HG03196 (cell line): ENCODE measurements at regions not wholly inside any gene's neighbourhood (a gene's known extent, or its start where the extent isn't known, plus 50 kb on each side); places are given as distances from the start of the nearest gene placed in this dataset.
"Not testable (repeated sequence)": the region's sequence is repeated elsewhere in the genome, so short reads cannot be mapped to it uniquely, and the experiment has no call there.

Source experiments
- ATAC-seq: cut with Tn5 transposase; IDR thresholded peaks from one replicate; pipeline ENCODE4 v1.9.1; 2021; ENCODE audit not compliant: unreplicated experiment

DNA sequence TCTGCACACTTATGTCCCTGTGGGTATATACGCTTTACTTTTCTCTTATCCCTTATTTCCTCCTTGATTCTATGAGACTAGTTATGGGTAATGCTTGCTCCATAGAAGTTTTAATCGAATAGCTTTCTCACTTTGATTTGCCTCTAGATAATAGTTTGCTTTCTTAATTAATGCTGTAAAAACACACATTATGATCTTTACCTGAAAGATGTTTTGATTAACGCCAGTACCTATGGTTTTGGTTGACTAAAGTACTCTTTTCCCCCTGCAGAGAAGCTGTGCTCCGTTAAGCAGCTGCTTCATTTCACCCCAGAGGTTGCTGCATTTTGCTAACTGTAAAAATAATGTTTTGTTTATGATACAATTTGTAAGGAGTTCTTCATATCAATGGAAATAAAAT, 362.3 kb downstream of the FLRT2 start:
- ATAC-seq: no peak

- no peak for ATAC-seq
These were observed 354.0 kb downstream of the FLRT2 start for GRCh38 chr14:85883966-85884365.

DNA sequence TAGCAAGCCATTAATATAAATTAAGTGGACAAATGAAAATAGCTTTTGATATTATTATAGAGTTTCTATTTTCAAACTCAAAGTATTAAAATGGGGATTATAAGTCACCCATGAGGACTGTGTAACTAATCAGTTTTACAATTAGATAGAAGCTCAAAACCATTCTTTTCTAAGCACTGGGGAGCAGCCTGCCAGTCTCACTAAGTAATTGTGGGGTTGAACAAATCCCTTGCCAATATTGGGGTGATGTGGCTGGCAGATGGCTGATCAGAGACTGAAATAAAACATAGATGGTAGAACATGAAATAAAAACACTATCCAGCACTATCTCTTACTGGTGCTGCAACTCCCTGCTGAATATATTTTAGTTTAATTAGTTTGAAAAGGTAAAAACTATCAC, 353.2 kb downstream of the FLRT2 start:
- ATAC-seq: no peak

DNA sequence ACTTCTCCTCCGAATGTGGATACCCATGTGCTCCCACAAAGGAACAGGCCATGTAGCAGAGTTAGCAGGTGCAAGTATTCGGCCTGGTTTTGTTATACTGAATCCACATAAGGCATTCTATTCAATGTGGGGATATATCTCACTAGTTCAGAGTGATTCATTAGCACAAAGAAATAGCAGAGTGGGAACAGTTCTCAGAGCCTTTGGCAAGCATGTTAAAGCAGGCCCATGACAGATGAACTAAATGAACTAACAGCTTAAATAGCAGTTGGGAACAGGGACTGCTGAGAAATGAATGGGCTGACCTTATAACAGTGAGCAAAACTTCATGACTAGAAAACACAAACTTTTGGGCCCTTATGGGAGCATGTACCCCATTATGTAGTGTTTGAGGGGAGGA, 352.0 kb downstream of the FLRT2 start:
- no peak for ATAC-seq

DNA sequence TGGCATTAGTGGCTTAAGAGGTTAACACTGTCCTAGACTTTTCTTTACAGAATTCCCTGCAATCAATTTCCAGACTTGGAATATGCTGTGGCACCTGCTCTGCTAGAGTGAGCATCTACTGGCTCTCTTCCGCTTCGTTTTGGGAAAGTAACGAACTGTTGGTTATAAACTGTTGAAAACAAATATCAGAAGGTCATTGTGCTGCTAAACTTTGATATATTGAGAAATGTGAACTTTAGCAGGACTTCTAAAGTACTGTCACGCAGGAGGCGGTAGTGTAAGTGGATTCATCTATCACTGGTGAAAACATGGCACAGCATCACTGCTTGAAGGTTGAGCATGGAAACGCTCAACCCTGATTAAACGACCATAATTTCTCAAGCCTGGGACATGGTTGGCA, 348.9 kb downstream of the FLRT2 start:
- ATAC-seq: no peak

DNA sequence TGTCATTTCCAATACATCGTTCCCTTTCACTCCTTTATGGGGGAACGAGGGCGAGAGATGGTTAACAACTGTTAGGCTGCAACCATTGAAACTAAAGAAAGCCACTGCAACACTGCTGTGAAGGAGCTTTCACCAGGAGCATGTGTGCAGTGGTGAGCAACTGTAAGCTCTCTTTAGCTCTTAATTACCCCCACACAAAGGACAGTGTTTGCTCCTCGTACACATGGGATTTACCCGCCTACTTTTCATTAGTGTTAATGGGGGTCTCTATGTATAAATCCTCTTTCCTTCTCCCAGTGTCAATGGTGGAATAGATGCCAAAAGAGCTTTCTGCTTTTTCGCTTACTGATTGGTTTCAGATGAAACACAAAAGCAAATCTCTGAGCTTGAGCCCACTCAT, 343.1 kb downstream of the FLRT2 start:
- no peak for ATAC-seq

GRCh38 chr14:85867450-85867849, 337.5 kb downstream of the FLRT2 start:
- no peak for ATAC-seq

DNA sequence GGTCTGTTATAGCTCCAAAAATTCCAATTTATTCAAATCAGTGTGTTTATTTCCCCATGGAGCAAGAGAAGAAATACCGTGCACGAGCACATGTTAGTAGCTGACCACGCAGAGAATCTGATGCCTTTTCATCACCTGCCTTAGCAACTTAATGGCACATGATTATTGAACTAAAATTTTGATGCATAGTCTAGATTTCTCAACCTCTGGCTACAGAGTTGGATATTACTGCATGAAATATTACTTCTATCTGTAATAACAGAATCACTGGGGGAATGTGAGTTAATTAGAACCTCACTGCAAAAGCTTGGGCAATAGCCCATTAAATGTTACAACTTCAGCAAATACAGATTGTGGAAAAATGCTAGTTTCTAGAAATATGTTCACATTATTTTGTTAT, 335.8 kb downstream of the FLRT2 start:
- no peak for ATAC-seq

DNA sequence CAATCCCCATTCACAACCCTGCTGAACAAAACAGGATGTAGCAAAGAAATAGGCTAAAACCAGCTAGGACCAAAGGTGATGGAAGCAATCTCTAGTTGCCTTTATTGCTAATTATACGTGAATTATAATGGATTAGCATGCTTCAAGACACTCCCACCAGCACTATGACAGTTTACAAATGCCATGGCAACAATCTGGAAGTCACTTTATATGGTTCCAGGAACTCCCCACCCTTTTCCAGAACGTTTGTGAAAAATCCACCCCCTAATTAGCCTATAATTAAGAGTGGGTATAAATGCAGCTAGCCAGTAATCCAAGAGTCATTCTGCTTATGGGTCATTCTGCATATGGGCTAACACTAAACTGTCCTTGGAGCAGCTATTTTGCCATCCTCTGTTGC, 328.7 kb downstream of the FLRT2 start:
- ATAC-seq: no peak

- no peak for ATAC-seq
These were observed 326.5 kb downstream of the FLRT2 start for GRCh38 chr14:85856430-85856829.

- ATAC-seq: no peak
These were observed 324.1 kb downstream of the FLRT2 start for GRCh38 chr14:85853996-85854526.

- ATAC-seq: no peak
These were observed 323.0 kb downstream of the FLRT2 start for GRCh38 chr14:85852906-85853305.

DNA sequence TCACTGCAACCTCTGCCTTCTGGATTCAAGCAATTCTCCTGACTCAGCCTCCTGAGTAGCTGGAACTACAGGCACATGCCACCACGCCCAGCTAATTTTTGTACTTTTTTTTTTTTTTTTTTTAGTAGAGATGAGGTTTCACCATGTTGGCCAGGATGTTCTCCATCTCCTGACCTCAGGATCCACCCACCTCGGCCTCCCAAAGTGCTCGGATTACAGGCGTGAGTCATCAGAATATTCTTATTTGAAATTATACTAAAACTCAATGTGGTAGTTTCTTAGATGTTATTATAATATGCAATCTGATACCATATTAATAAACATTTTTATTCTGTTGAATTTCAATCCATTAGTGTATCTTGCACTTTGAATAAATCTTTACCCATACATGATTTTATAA, 322.2 kb downstream of the FLRT2 start:
- ATAC-seq: not testable (repeated sequence)

GRCh38 chr14:85830549-85830948, 300.6 kb downstream of the FLRT2 start:
- not testable (repeated sequence) for ATAC-seq

DNA sequence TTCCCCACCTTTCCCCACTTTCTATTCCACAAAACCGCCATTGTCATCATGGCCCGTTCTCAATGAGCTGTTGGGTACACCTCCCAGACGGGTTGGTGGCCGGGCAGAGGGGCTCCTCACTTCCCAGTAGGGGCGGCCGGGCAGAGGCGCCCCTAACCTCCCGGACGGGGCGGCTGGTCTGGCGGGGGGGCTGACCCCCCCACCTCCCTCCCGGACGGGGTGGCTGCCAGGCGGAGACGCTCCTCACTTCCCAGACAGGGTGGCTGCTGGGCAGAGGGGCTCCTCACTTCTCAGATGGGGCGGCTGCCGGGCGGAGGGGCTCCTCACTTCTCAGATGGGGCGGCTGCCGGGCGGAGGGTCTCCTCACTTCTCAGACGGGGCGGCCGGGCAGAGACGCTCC, 299.7 kb downstream of the FLRT2 start:
- not testable (repeated sequence) for ATAC-seq

- ATAC-seq: no peak
These were observed 294.6 kb downstream of the FLRT2 start for GRCh38 chr14:85824526-85824925.

DNA sequence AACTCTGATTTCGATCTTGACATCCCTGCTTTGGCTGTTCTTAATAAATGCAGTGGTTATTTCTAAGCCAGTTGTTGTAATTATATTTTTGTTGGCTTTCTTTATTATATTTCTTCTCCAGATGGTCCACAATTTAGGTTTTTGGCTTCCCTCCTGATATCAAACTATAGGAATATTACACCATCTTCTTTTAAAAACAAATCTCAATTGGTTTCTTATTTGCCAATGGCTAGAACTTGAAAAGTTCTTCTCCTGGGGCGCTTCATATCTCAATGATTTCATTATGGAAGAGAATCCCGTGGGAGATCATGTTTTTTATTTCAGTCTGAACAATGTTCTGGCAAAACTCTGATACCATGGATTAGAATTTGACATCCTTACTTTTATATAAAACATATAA, 292.3 kb downstream of the FLRT2 start:
- no peak for ATAC-seq

GRCh38 chr14:85817430-85817829, 287.5 kb downstream of the FLRT2 start:
- no peak for ATAC-seq

GRCh38 chr14:85813040-85813439, 283.1 kb downstream of the FLRT2 start:
- ATAC-seq: no peak

DNA sequence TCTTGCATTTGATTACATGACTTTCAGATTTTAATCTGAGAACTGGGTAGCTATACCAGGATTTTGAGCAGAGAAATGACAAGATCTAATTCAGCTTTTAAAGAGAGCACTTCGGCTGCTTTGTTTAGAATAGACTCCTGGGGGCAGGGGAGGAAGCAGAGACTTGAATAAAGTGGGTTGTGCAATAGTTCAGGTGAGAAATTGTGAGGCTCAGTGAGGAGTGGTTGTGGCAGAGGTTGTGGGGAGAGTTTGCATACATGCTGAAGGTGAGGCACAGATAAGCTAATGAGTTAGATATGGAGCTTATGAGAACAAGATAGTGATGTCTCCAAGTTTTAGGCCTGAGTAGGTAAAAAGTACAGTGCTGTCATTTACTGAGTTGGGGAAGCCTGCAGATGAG, 281.4 kb downstream of the FLRT2 start:
- ATAC-seq: no peak

- ATAC-seq: no peak
These were observed 269.7 kb downstream of the FLRT2 start for GRCh38 chr14:85799668-85800067.

- ATAC-seq: no peak
These were observed 268.9 kb downstream of the FLRT2 start for GRCh38 chr14:85798856-85799255.

- ATAC-seq: no peak
These were observed 263.6 kb downstream of the FLRT2 start for GRCh38 chr14:85793533-85793932.

GRCh38 chr14:85789506-85789905, 259.6 kb downstream of the FLRT2 start:
- no peak for ATAC-seq
